ENCODE measurements at regions not wholly inside any gene's neighbourhood (a gene's known extent, or its start where the extent isn't known, plus 50 kb on each side); places are given as distances from the start of the nearest gene placed in this dataset.

- TF ChIP-seq, protein P1, sequence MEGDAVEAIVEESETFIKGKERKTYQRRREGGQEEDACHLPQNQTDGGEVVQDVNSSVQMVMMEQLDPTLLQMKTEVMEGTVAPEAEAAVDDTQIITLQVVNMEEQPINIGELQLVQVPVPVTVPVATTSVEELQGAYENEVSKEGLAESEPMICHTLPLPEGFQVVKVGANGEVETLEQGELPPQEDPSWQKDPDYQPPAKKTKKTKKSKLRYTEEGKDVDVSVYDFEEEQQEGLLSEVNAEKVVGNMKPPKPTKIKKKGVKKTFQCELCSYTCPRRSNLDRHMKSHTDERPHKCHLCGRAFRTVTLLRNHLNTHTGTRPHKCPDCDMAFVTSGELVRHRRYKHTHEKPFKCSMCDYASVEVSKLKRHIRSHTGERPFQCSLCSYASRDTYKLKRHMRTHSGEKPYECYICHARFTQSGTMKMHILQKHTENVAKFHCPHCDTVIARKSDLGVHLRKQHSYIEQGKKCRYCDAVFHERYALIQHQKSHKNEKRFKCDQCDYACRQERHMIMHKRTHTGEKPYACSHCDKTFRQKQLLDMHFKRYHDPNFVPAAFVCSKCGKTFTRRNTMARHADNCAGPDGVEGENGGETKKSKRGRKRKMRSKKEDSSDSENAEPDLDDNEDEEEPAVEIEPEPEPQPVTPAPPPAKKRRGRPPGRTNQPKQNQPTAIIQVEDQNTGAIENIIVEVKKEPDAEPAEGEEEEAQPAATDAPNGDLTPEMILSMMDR (IDR thresholded peaks at IDR 0.05; ENCODE audit: poor library complexity), result no peak
- no peak for TF ChIP-seq EZH2phosphoT487 (IDR thresholded peaks at IDR 0.05; ENCODE audit: low read depth, severe bottlenecking, unreplicated experiment)
- TF ChIP-seq EZH2 (IDR thresholded peaks at IDR 0.05; ENCODE audit: borderline replicate concordance), result no peak
Measured at GRCh38 chr13:26954976-26955375, 194.4 kb upstream of the GPR12 start.
